ENCODE measurements at regions not wholly inside any gene's neighbourhood (a gene's known extent, or its start where the extent isn't known, plus 50 kb on each side); places are given as distances from the start of the nearest gene placed in this dataset.
"Not testable (repeated sequence)": the region's sequence is repeated elsewhere in the genome, so short reads cannot be mapped to it uniquely, and the experiment has no call there.

- peak; percentile 47 for DNase-seq (ENCODE audit: low spot score)
- Mint-ChIP-seq H3K4me3 (ENCODE audit: unreplicated experiment) (no peak overlapping the region), H3K4me1 (ENCODE audit: low read depth) (no peaks in the 10 kb centered on the region), H3K27ac (ENCODE audit: unreplicated experiment) (no peak overlapping the region), H3K27me3 (ENCODE audit: low read depth) (no peaks in the 10 kb centered on the region), H3K36me3 (ENCODE audit: low read depth) (peaks cover 2% of the 10 kb centered on the region), H3K9me3 (ENCODE audit: low read depth) (peaks cover 46% of the 10 kb centered on the region)
- no peak for TF ChIP-seq CTCF (IDR thresholded peaks at IDR 0.05)
Observed at GRCh38 chrX:55841962-55842752, 124.6 kb downstream of the RRAGB start.

GRCh38 chrX:55866779-55867178 lies 149.2 kb downstream of the RRAGB start:
- H3K27ac Mint-ChIP-seq (ENCODE audit: unreplicated experiment); H3K36me3 Mint-ChIP-seq (ENCODE audit: low read depth): not testable (repeated sequence)

GRCh38 chrX:55867181-55867651 lies 149.7 kb downstream of the RRAGB start:
- H3K36me3 Mint-ChIP-seq (ENCODE audit: low read depth), result no peaks in the 10 kb centered on the region
- TF ChIP-seq CTCF (IDR thresholded peaks at IDR 0.05), result no peak
- H3K27ac Mint-ChIP-seq (ENCODE audit: unreplicated experiment), result no peak overlapping the region
- no peak overlapping the region for H3K4me3 Mint-ChIP-seq (ENCODE audit: unreplicated experiment)
- DNase-seq (ENCODE audit: low spot score), result no peak
- peaks cover 23% of the 10 kb centered on the region for H3K9me3 Mint-ChIP-seq (ENCODE audit: low read depth)
- no peaks in the 10 kb centered on the region for H3K27me3 Mint-ChIP-seq (ENCODE audit: low read depth)
- no peaks in the 10 kb centered on the region for H3K4me1 Mint-ChIP-seq (ENCODE audit: low read depth)

More at GRCh38 chrX:55866779-55867178, 149.2 kb downstream of the RRAGB start:
- H3K4me3 Mint-ChIP-seq (ENCODE audit: unreplicated experiment); DNase-seq (ENCODE audit: low spot score); H3K27me3 Mint-ChIP-seq (ENCODE audit: low read depth); H3K4me1 Mint-ChIP-seq (ENCODE audit: low read depth): not testable (repeated sequence)
- H3K9me3 Mint-ChIP-seq (ENCODE audit: low read depth), result peaks cover 20% of the 10 kb centered on the region

GRCh38 chrX:55867708-55868107 lies 150.2 kb downstream of the RRAGB start:
- Mint-ChIP-seq H3K27me3 (ENCODE audit: low read depth) (no peaks in the 10 kb centered on the region), H3K9me3 (ENCODE audit: low read depth) (peaks cover 23% of the 10 kb centered on the region), H3K27ac (ENCODE audit: unreplicated experiment) (no peak overlapping the region), H3K36me3 (ENCODE audit: low read depth) (no peaks in the 10 kb centered on the region), H3K4me1 (ENCODE audit: low read depth) (no peaks in the 10 kb centered on the region), H3K4me3 (ENCODE audit: unreplicated experiment) (no peak overlapping the region)
- no peak for TF ChIP-seq CTCF (IDR thresholded peaks at IDR 0.05)
- DNase-seq (ENCODE audit: low spot score), result no peak

- H3K9me3 Mint-ChIP-seq (ENCODE audit: low read depth), result peaks cover 20% of the 10 kb centered on the region
- H3K4me1 Mint-ChIP-seq (ENCODE audit: low read depth), result no peaks in the 10 kb centered on the region
- no peak for DNase-seq (ENCODE audit: low spot score)
- H3K27ac Mint-ChIP-seq (ENCODE audit: unreplicated experiment), result no peak overlapping the region
- H3K4me3 Mint-ChIP-seq (ENCODE audit: unreplicated experiment), result no peak overlapping the region
- TF ChIP-seq CTCF (IDR thresholded peaks at IDR 0.05), result no peak
- H3K27me3 Mint-ChIP-seq (ENCODE audit: low read depth), result no peaks in the 10 kb centered on the region
- H3K36me3 Mint-ChIP-seq (ENCODE audit: low read depth), result no peaks in the 10 kb centered on the region
Observed at GRCh38 chrX:55874807-55875206, 157.3 kb downstream of the RRAGB start.

GRCh38 chrX:55883541-55883940 lies 166.0 kb downstream of the RRAGB start:
- not testable (repeated sequence) for H3K27me3 Mint-ChIP-seq (ENCODE audit: low read depth); H3K36me3 Mint-ChIP-seq (ENCODE audit: low read depth); H3K27ac Mint-ChIP-seq (ENCODE audit: unreplicated experiment); H3K4me1 Mint-ChIP-seq (ENCODE audit: low read depth); DNase-seq (ENCODE audit: low spot score); H3K4me3 Mint-ChIP-seq (ENCODE audit: unreplicated experiment)
- peaks cover 31% of the 10 kb centered on the region for H3K9me3 Mint-ChIP-seq (ENCODE audit: low read depth)

Measured in chondrocyte (in vitro differentiated cells).